ENCODE measurements at regions not wholly inside any gene's neighbourhood (a gene's known extent, or its start where the extent isn't known, plus 50 kb on each side); places are given as distances from the start of the nearest gene placed in this dataset.
A peak's percentile ranks its signal among the peaks of the same experiment; 100 is the strongest.

GRCh38 chr21:35223480-35224156 is 174.5 kb upstream of the RUNX1 start:
- no peak for DNase-seq (ENCODE audit: low spot score)

- DNase-seq (ENCODE audit: low spot score): no peak
Observed at GRCh38 chr21:35222541-35222941, 173.4 kb upstream of the RUNX1 start.

GRCh38 chr21:35222021-35222420 is 172.9 kb upstream of the RUNX1 start:
- DNase-seq (ENCODE audit: low spot score): no peak

DNA sequence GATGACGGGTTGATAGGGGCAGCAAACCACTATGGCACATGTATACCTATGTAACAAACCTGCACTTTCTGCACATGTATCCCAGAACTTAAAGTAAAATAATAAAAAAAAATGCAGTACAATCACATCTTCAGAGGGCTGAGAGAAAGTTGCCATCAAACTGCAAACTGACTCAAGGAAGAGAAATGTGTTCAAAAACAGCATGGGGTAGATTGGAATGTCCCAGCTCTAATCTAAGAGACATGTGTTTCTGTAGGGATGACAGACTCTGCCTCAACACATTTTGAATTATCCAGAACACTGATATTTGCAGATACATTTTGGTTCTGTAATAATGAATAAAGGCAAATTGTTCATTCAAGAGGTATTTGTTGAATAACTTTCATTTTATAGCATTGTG is 171.2 kb upstream of the RUNX1 start:
- DNase-seq (ENCODE audit: low spot score): no peak

GRCh38 chr21:35219719-35220118 is 170.6 kb upstream of the RUNX1 start:
- no peak for DNase-seq (ENCODE audit: low spot score)

DNA sequence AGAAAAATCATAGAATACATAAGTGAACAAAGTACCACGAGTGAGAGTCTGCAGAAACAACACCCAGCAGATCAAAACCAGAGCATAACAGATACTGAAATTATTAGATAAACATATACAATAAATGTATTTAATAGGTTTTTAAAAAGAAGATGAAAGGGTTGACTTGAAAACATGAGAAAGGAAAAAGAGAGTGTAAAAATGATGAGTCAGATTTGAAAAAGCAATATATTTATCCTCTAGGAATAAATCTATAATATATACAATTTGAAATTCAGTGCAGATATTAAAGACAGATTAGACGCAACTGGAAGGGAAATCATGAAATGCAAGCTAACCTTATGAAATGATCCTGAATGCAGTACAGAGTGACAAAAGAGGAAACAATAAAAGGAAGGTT is 170.2 kb upstream of the RUNX1 start:
- DNase-seq (ENCODE audit: low spot score): no peak

GRCh38 chr21:35217504-35218060 is 168.5 kb upstream of the RUNX1 start:
- DNase-seq (ENCODE audit: low spot score): no peak

DNA sequence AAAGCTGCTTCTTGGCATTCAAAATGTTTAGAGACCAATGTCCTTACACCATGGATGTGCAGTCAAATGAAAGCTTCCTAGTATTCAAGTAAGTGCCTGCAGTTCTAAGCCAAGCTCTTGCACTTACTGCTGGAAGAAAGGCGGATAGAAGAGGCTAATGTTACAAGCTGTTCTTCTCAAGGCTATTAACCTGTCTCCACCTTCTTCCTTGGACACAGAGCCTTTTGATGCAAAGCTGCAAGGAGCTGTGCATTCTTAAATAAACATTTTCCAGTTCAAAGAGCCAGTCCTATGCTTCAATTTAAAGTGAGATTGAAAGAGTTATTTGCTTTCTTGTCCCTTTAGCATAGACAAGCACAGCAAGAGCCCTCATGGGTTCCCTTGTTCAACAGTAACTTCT is 167.9 kb upstream of the RUNX1 start:
- no peak for DNase-seq (ENCODE audit: low spot score)

DNA sequence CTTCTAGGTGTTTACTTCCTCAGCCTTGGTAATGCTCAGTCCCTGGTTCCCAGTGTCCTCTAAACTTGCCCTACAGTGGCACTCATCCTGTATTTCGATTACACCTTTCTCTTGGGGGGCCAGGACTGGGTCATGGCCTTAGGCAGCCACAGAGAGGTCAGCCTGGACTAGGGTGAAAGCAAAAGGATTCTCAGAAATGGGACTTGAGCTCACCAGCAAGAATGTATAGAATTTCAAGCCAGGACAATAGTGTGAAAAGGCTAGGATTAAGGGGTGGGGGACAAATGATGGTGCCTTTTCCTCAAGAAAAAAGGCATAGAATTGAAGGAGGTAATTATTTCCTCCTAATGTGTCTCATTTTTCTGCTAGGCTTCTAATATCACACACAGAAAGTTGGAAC is 166.8 kb upstream of the RUNX1 start:
- DNase-seq (ENCODE audit: low spot score): no peak

DNA sequence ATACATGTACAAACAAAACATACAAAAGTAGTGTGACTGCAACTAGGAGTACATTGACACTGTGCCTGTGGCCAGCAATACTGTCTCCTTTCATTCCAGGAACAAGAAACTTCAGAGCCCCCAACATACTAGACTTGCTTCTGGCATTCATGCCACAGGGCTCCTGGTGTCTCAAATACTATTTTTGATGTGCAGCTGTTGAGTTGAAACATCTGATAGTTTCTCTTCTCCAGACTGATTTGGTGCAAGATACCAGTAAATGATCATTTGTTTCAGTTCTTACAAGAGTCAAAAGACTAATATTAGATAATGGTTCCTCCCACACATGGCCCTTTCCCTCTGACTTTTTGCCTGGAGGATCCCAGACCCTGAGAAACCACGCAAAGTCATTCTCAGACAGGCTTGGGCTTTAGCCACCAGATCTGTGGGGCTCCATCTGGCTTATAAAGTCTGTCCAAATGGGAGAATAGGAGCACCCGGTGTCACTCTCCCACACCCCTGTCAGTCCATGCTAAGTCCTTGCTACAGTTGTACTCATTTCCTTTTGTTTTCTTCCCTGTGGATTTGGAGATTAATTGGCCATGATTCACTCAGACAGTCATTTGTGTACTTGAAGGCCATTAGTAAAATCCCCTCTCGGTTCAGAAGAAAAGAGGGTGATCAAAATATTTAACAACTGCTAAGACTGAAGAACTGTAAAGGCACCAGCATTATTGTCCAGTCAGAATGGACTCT is 163.5 kb upstream of the RUNX1 start:
- DNase-seq (ENCODE audit: low spot score): no peak

DNA sequence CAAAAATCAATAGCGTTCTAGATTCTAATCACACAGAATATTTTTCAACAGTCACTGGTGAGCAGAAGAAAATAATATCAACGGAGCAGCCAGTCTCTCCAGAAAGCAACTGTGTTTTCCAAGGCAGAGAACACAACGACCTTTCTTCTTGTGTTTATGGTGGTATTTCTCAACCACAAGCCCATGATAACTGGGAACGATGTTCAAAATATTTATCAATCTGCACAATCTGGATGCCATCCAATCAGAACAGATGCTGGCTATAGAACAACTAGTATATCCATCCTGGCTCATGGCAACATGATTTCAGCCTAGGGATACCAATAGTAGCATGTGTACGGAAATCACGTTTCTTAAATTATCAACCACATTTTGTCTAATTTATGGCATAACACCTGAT is 162.7 kb upstream of the RUNX1 start:
- DNase-seq (ENCODE audit: low spot score): no peak

- DNase-seq (ENCODE audit: low spot score): no peak
Observed at GRCh38 chr21:35210093-35210492, 161.0 kb upstream of the RUNX1 start.

GRCh38 chr21:35208810-35209517 is 159.9 kb upstream of the RUNX1 start:
- no peak for DNase-seq (ENCODE audit: low spot score)

- DNase-seq (ENCODE audit: low spot score): no peak
Observed at GRCh38 chr21:35208104-35208503, 159.0 kb upstream of the RUNX1 start.

GRCh38 chr21:35207322-35207721 is 158.2 kb upstream of the RUNX1 start:
- DNase-seq (ENCODE audit: low spot score): no peak

DNA sequence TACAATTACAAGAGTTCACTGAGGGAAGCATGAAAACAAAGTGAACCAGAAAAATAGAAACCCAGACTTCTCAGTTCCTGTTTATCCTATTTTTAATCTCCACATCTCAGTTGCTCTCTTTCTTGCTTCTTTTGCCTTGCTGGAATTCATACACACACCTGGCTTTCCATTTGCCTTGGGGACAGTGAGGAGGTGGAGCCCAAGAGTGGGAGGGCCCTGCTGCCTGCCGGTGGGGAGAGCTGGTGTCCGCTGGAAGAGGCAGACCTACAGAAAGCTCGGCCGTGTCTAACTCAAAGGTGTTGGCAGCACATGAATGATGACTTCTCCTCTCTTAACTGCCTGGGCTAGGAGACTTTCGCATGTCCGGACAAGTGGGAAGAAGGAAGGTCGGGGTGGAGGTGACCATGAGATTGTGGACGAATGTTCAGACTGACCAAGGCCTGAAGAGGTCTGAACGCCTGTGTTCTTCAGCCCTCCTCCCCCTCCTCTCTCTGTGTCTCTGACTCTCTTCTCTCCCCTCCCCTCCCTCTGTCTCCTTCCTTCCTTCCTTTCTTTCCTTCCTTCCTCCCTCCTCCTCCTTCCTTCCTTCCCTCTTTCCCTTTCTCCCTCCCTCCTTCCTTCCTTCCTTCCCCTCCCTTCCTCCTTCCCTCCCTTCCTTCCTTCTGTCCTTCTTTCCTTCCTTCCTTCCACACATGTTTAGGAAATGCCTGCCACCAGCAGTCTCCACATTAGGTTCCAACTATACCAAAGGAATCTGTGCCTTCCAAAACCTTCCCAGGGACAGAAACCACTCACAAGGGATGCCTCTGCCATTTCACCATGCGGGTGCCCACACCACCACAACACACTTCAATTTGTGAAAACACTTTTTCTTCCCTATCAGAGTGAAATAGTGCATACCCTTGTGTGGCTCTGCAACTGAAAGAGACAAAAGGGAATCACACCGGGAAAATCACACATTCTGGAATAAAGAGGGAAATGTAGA is 157.3 kb upstream of the RUNX1 start:
- DNase-seq (ENCODE audit: low spot score): no peak

DNA sequence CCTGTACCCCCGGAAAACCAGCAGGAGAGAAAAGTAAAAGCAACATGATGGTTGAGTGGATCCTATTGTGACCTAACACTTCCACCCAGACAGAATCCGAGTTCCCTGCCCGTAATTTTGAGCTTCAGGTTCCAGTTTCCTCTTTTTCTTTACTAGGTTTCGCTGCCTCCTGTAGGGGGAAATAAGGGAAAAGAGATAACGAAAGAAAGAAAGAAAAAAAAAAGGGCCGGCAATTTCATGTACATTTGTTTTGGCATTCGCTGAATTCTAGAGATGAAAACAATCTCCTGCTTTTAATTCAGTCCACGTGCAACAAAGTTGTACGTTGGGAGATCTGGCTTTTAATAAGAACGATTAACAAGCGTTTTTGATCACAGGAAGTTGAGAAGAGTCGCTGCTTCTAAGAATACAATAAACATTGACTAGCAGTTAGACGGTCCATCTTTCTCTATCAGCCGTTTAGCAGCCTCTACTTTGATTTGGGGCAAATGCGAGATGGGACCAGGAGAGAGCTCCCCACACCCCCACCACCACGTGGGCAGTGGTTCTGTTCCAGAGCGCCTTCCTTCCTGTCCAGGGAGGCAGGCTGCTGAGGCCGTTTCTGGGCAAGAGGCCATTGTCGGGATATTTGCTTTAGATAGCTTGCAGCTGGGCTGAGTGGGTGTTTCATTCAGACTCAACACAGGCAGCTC is 155.9 kb upstream of the RUNX1 start:
- DNase-seq (ENCODE audit: low spot score): peak; percentile 17

DNA sequence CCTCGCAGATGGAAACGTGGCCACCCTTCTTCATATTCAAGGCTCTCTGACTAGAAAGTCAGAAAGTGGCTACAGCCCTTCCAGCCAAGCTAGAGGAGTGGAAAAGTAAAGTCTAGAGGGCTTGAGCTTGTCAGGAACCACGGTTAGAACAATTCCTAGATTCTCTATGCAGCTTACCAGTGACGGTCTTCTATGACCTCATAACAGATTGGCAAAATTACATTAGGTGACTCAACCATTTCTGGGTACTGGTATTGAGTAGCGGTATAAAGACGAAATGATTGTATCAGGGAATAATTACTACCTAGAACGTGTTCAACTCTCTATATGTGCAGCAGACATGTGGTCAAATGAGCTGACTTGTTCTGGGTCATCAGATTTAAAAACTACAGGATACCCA is 155.0 kb upstream of the RUNX1 start:
- DNase-seq (ENCODE audit: low spot score): no peak

DNA sequence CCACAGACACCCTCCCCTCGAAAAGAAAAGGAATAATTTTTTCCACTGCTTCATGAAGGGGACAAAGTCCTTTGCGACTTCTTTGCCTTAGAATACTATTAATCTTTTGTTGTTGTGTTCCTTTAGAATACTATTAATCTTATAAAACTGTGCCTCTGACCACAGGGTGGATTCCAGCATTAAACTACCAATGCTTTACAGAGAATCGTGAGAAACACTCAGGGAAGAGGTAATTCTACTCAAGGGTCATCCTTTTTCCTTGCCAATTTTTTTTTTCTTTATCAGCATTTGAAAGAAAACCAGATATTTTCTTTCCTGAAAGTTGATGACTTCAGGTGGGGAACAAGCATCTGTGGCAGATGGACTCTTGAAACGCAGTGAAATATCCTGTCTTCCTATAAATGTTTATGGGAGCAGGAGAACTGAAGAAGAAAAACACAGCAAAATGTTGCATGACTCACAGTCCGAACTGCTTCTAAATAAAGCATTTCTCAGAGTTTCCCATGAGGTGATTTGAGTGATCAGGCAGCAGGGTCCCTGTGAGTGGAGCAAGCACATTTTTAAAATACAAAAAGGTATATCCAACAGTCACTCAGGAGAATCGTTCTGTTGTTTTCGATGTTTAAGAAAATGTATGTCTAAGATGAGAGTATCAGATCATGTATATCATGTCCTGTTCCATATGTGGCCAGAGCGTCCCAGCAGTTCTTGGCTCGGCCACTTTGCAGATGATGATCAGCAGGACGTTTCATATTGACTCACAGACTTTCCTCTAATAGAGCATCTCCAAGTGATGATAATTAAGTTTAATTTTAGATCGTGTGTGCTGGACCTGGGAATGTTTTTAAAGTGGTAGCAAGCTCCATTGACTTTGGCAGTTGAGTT is 154.2 kb upstream of the RUNX1 start:
- no peak for DNase-seq (ENCODE audit: low spot score)

GRCh38 chr21:35202431-35202830 is 153.3 kb upstream of the RUNX1 start:
- DNase-seq (ENCODE audit: low spot score): no peak

Data from HuH-7 (cell line).